OCI-LY7 (cell line): ENCODE measurements at regions not wholly inside any gene's neighbourhood (a gene's known extent, or its start where the extent isn't known, plus 50 kb on each side); places are given as distances from the start of the nearest gene placed in this dataset.

Source experiments
- BruUV-seq: library from RNA; stranded (reverse); fragments of 400-500 nt; replicated peaks from 2 replicates; lab custom pipeline; 2021; lab: Mats Ljungman, UMichigan
- CTCF ChIA-PET: fragments of 300-600 bp; sonication (Branson Sonifier 250); formaldehyde crosslinking; loops from one replicate; lab custom pipeline; 2022; ENCODE audit warnings: antibody characterized with exemption; ENCODE audit not compliant: unreplicated experiment; lab: Charles Lee
- POLR2A ChIA-PET: fragments of 300-600 bp; sonication (Branson Sonifier 250); formaldehyde crosslinking; loops from one replicate; lab custom pipeline; 2022; ENCODE audit warnings: antibody characterized with exemption; lab: Charles Lee
- DNase-seq: peaks from one replicate; pipeline ENCODE4 v3.0.0-alpha.2; 2015; ENCODE audit warnings: low spot score
- H2AFZ ChIP-seq: fragments of 200-600 bp; sonication (generic), shearing (Covaris generic); 2 replicates; pipeline ENCODE4 v1.6.1; 2014; ENCODE audit warnings: mild to moderate bottlenecking, antibody characterized with exemption, low read length, moderate library complexity
- H3K27ac ChIP-seq: fragments of 200-600 bp; sonication (generic); 2 replicates; pipeline ENCODE4 v1.5.1; 2014; ENCODE audit warnings: mixed run types, low read depth, mild to moderate bottlenecking, moderate library complexity, low read length, inconsistent platforms; ENCODE audit not compliant: poor library complexity, severe bottlenecking
- H3K36me3 ChIP-seq: fragments of 200-600 bp; sonication (generic); 2 replicates; pipeline ENCODE4 v1.6.1; 2014; ENCODE audit warnings: mild to moderate bottlenecking, antibody characterized with exemption, low read length, moderate library complexity, mixed read lengths; ENCODE audit not compliant: insufficient read depth
- H3K4me1 ChIP-seq: fragments of 200-600 bp; sonication (generic); 2 replicates; pipeline ENCODE4 v1.5.1; 2014; ENCODE audit warnings: mild to moderate bottlenecking, low read length; ENCODE audit not compliant: insufficient read depth, poor library complexity, severe bottlenecking
- H3K4me2 ChIP-seq: fragments of 200-600 bp; sonication (generic); 2 replicates; pipeline ENCODE4 v1.6.1; 2014; ENCODE audit warnings: mild to moderate bottlenecking, low read length
- H3K4me3 ChIP-seq: fragments of 200-600 bp; sonication (generic); 2 replicates; pipeline ENCODE4 v1.5.1; 2014; ENCODE audit warnings: mild to moderate bottlenecking, low read depth, low read length; ENCODE audit not compliant: poor library complexity, severe bottlenecking
- H3K79me2 ChIP-seq: fragments of 200-600 bp; sonication (generic); 2 replicates; pipeline ENCODE4 v1.6.1; 2016; ENCODE audit warnings: low read depth, mild to moderate bottlenecking, low read length, moderate library complexity, mixed read lengths; ENCODE audit not compliant: insufficient read depth
- H3K9me2 ChIP-seq: fragments of 200-600 bp; sonication (generic); 2 replicates; pipeline ENCODE4 v1.6.1; 2016; ENCODE audit warnings: mild to moderate bottlenecking, low read length, mixed read lengths; ENCODE audit not compliant: insufficient read depth
- H3K9me3 ChIP-seq: fragments of 200-600 bp; sonication (generic); 2 replicates; pipeline ENCODE4 v1.6.1; 2014; ENCODE audit warnings: mild to moderate bottlenecking, mixed run types, low read length, mixed read lengths
- H4K20me1 ChIP-seq: fragments of 200-600 bp; sonication (generic); 2 replicates; pipeline ENCODE4 v1.6.1; 2014; ENCODE audit warnings: mild to moderate bottlenecking, antibody characterized with exemption, low read length, moderate library complexity, mixed read lengths; ENCODE audit not compliant: insufficient read depth
- CTCF ChIP-seq: fragments of 200-600 bp; sonication (generic); conservative IDR thresholded peaks from 2 replicates; pipeline ENCODE4 v1.5.1; 2014; ENCODE audit warnings: mild to moderate bottlenecking, antibody characterized with exemption, low read length, moderate library complexity, mixed read lengths
- EZH2phosphoT487 ChIP-seq: fragments of 200-600 bp; sonication (generic); IDR thresholded peaks from 2 replicates; pipeline ENCODE4 v1.6.1; 2018; ENCODE audit warnings: low read depth, borderline replicate concordance, mild to moderate bottlenecking, mixed run types, antibody characterized with exemption, low read length, moderate library complexity, mixed read lengths
- intact Hi-C: fragments of 100-400 bp; cut with micrococcal nuclease; formaldehyde crosslinking; loops from one replicate; pipeline ENCODE4 v1.10.0; 2022; ENCODE audit not compliant: unreplicated experiment

GRCh38 chr6:43946641-43947363 lies 176.8 kb downstream of the VEGFA start:
- Histone ChIP-seq H3K27ac (no peak overlapping the region), H2AFZ (no peak overlapping the region), H3K79me2 (no peaks in the 10 kb centered on the region), H3K36me3 (no peaks in the 10 kb centered on the region), H3K4me2 (no peak overlapping the region), H3K9me2 (no peaks in the 10 kb centered on the region), H3K4me3 (no peak overlapping the region), H4K20me1 (no peaks in the 10 kb centered on the region), H3K9me3 (no peaks in the 10 kb centered on the region), H3K4me1 (no peaks in the 10 kb centered on the region)
- no peak for DNase-seq
- TF ChIP-seq EZH2phosphoT487: no peak
- TF ChIP-seq CTCF: no peak
- intact Hi-C loops: no loop called here
- no TSS peak for BruUV-seq
- CTCF ChIA-PET: no interaction called here
- POLR2A ChIA-PET: no interaction called here

GRCh38 chr6:43945768-43946080 lies 175.7 kb downstream of the VEGFA start:
- Histone ChIP-seq H3K9me2 (no peaks in the 10 kb centered on the region), H3K36me3 (no peaks in the 10 kb centered on the region), H3K4me3 (no peak overlapping the region), H4K20me1 (no peaks in the 10 kb centered on the region), H3K4me1 (no peaks in the 10 kb centered on the region), H3K27ac (no peak overlapping the region), H3K79me2 (no peaks in the 10 kb centered on the region), H3K9me3 (no peaks in the 10 kb centered on the region), H3K4me2 (no peak overlapping the region), H2AFZ (no peak overlapping the region)
- DNase-seq: no peak
- intact Hi-C loops: no loop called here
- TF ChIP-seq EZH2phosphoT487: no peak
- TF ChIP-seq CTCF: no peak
- ChIA-PET POLR2A (interaction anchor here (0.7 kb wide), 1 partner anchor 194 kb away, joined by 3 read pairs; no protein-coding TSS in a partner anchor), CTCF (interaction anchor here (1.2 kb wide), 1 partner anchor 8 kb away, joined by 4 read pairs; no protein-coding TSS in a partner anchor)
- no TSS peak for BruUV-seq
